Ovary (tissue), 7 donors: ENCODE measurements at regions not wholly inside any gene's neighbourhood (a gene's known extent, or its start where the extent isn't known, plus 50 kb on each side); places are given as distances from the start of the nearest gene placed in this dataset.
"Not testable (repeated sequence)": the region's sequence is repeated elsewhere in the genome, so short reads cannot be mapped to it uniquely, and the experiment has no call there.

Source experiments
- DNase-seq, 5 donors: peaks; one replicate each; pipeline ENCODE4 v3.0.0-alpha.2; 2019 to 2020
- H3K27ac ChIP-seq, 2 donors: fragments of 200-600 bp; one replicate each; pipeline versions ENCODE4 v1.5.1 to v1.8.0; 2019 to 2022
- H3K27me3 ChIP-seq: fragments of 200-600 bp; one replicate; pipeline ENCODE4 v1.8.0; 2022
- H3K36me3 ChIP-seq: fragments of 200-600 bp; sonication (generic); one replicate; pipeline ENCODE4 v1.5.1; 2019
- H3K4me1 ChIP-seq: one replicate; pipeline ENCODE4 v1.8.1; 2013; ENCODE audit warnings: mild to moderate bottlenecking, moderate library complexity; ENCODE audit not compliant: insufficient read depth
- H3K4me3 ChIP-seq: fragments of 200-600 bp; sonication (generic); one replicate; pipeline ENCODE4 v1.5.1; 2017
- H3K9me3 ChIP-seq, 2 donors: fragments of 200-600 bp in 1 of 2; sonication (generic) in 1 of 2; one replicate each; pipeline versions ENCODE4 v1.5.1 to v1.8.1; 2013 to 2019; ENCODE audit warnings: mild to moderate bottlenecking in 1 of 2, moderate library complexity in 1 of 2
- CTCF ChIP-seq, 3 donors: fragments of 450-650 bp in 2 of 3; fragments of 200-600 bp in 1 of 3; IDR thresholded peaks; one replicate each; pipeline versions ENCODE4 v1.5.1 to v1.8.0; 2016 to 2022; ENCODE audit warnings: antibody characterized with exemption in 3 of 3, mild to moderate bottlenecking in 1 of 3
- EP300 ChIP-seq: sonication (generic); formaldehyde crosslinking; IDR thresholded peaks from one replicate; pipeline ENCODE4 v1.6.1; 2017; ENCODE audit warnings: antibody characterized with exemption
- POLR2A ChIP-seq: fragments of 450-650 bp; IDR thresholded peaks from one replicate; pipeline ENCODE4 v1.6.1; 2017; ENCODE audit warnings: antibody characterized with exemption, mild to moderate bottlenecking, moderate library complexity
- WGBS, 3 donors: extraction: QIAGEN DNeasy Blood & Tissue Kit in 1 of 3; methylation state at CpG; one replicate each; pipeline versions ENCODE4 v1.1.5 to v1.1.7; 2013 to 2017; 5-methylcytosine and 5-hydroxymethylcytosine counted together
- intact Hi-C, 4 donors: fragments of 100-400 bp; cut with DNase I; formaldehyde crosslinking; loops; one replicate each; pipeline versions ENCODE4 v1.11.0 to v1.15.1; 2022 to 2023
- donor health status: DM: no; HTN: no; CAD: no; lungs with moderate emphysema.
- donor health status: DM: no; HTN: no; CAD: no.
- donor health status: Bipolar disorder and iron deficiency.
- donor health status: DM: no; HTN: no; CAD: no.
- donor health status: DM: yes; HTN: yes; CAD: no.

GRCh38 chr4:158958489-158959270 is 144.2 kb upstream of the RAPGEF2 start:
- Histone ChIP-seq H3K9me3 (no peaks in the 10 kb centered on the region), H3K4me3 (no peak overlapping the region), H3K4me1 (no peaks in the 10 kb centered on the region), H3K27ac (no peak overlapping the region), H3K27me3 (no peaks in the 10 kb centered on the region), H3K36me3 (no peaks in the 10 kb centered on the region)
- intact Hi-C loops = no loop called here
- DNase-seq = no peak
- no peak for TF ChIP-seq CTCF (IDR thresholded peaks at IDR 0.05)
- no peak for TF ChIP-seq EP300
- TF ChIP-seq POLR2A = no peak

GRCh38 chr4:158962393-158962792 is 140.5 kb upstream of the RAPGEF2 start:
- no peaks in the 10 kb centered on the region for H3K27me3 ChIP-seq
- no peaks in the 10 kb centered on the region for H3K9me3 ChIP-seq
- no peak overlapping the region for H3K4me3 ChIP-seq
- DNase-seq = no peak
- no peak for TF ChIP-seq CTCF (IDR thresholded peaks at IDR 0.05)
- TF ChIP-seq EP300 = no peak
- TF ChIP-seq POLR2A = no peak
- no peaks in the 10 kb centered on the region for H3K4me1 ChIP-seq
- no peak overlapping the region for H3K27ac ChIP-seq
- intact Hi-C loops = no loop called here
- no peaks in the 10 kb centered on the region for H3K36me3 ChIP-seq
- WGBS, 3 donors = 37 to 56% (median 53%) methylated on average over 2 of the region's 2 CpGs

- H3K36me3 ChIP-seq, H3K4me3 ChIP-seq, DNase-seq, intact Hi-C loops, H3K9me3 ChIP-seq, H3K27me3 ChIP-seq, H3K27ac ChIP-seq, H3K4me1 ChIP-seq: not testable (repeated sequence)
- WGBS, 3 donors = 92 to 97% (median 92%) methylated on average over 2 of the region's 2 CpGs
Observed at GRCh38 chr4:158963282-158963681, 139.6 kb upstream of the RAPGEF2 start.

GRCh38 chr4:158964114-158964727 is 138.7 kb upstream of the RAPGEF2 start:
- no peaks in the 10 kb centered on the region for H3K4me1 ChIP-seq
- H3K4me3 ChIP-seq = no peak overlapping the region
- intact Hi-C loops = no loop called here
- TF ChIP-seq CTCF (IDR thresholded peaks at IDR 0.05) (no peak), EP300 (no peak)
- no peaks in the 10 kb centered on the region for H3K9me3 ChIP-seq
- no peak overlapping the region for H3K27ac ChIP-seq
- H3K27me3 ChIP-seq = no peaks in the 10 kb centered on the region
- no peaks in the 10 kb centered on the region for H3K36me3 ChIP-seq
- DNase-seq = no peak
- 94 to 95% (median 94%) methylated on average over 5 of the region's 5 CpGs for WGBS, 3 donors

- TF ChIP-seq EP300 = no peak
- TF ChIP-seq CTCF (IDR thresholded peaks at IDR 0.05) = no peak
- no peak for TF ChIP-seq POLR2A
Observed at GRCh38 chr4:158964728-158965124, 138.2 kb upstream of the RAPGEF2 start.

More at GRCh38 chr4:158964728-158965124, 138.2 kb upstream of the RAPGEF2 start:
- no peaks in the 10 kb centered on the region for H3K27me3 ChIP-seq
- H3K4me3 ChIP-seq = no peak overlapping the region
- no peaks in the 10 kb centered on the region for H3K4me1 ChIP-seq
- H3K27ac ChIP-seq = no peak overlapping the region
- no peaks in the 10 kb centered on the region for H3K36me3 ChIP-seq
- 95 to 100% (median 97%) methylated on average over 1 of the region's 1 CpG for WGBS, 3 donors
- H3K9me3 ChIP-seq = no peaks in the 10 kb centered on the region
- intact Hi-C loops = no loop called here
- no peak for DNase-seq
